NCI-H2227 treated with DMSO at 0.1 percent for 48 hours (cell line): ENCODE measurements at regions not wholly inside any gene's neighbourhood (a gene's known extent, or its start where the extent isn't known, plus 50 kb on each side); places are given as distances from the start of the nearest gene placed in this dataset.

ENCODE experiments used
- DNase-seq: peaks from one replicate; lab custom pipeline; 2025; lab: John Stamatoyannopoulos, UW

DNA sequence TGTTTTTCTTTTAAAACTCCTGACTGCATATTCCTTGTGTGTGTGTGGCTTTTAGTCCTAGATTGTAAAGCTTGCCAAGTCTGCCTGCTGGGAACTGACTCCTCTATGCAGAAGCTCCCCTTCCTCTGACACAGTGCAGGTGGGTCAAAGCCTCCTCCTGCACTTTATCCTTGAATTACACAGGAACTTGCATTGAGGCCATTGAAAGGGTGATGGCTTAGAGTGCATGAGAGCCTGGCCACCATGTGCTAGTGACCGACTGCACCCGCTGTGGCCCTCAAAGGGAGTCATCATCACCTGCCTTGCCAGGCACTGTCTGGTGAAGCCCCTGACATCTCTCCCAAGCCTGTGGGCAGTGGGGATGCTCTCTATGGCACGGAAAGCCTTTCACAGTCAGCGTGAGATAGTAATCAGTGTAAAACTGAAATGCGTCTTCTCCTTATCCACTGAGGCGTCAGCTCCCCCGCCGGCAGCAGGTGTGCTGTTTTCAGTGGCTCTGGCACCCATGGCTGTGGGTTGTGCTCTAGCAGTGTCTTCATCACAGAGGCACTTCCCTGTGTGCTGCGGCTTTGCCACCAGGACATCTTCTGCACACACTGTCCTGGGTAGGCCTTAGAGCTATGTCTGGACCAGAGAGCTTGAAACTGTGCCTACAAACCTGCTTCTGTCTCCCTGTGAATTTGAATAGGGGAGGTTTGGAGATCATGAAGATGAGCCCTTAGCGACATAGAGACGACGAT is 87.9 kb downstream of the THBS2 start:
- no peak for DNase-seq

DNA sequence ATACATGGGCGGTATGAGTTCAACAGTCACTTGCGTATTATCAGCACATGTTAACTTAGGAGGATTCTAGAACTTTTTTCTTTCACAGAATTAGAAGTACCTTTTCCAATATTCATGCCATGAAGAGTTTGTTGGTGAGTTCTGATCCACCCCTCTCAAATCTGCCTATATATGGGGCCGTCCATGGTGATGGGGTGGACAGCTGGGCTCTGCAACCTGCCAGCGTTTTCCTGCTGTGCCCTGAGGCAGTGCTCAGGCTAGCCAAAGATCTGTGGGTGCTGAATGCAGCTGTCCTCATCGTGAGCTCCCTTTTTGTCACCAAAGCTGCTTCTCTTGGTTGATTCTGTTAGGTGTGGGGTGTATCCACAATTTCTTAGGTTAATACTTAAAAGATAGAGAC is 88.7 kb downstream of the THBS2 start:
- DNase-seq: no peak

- DNase-seq: no peak
These were observed 89.2 kb downstream of the THBS2 start for GRCh38 chr6:169164451-169164850.

DNA sequence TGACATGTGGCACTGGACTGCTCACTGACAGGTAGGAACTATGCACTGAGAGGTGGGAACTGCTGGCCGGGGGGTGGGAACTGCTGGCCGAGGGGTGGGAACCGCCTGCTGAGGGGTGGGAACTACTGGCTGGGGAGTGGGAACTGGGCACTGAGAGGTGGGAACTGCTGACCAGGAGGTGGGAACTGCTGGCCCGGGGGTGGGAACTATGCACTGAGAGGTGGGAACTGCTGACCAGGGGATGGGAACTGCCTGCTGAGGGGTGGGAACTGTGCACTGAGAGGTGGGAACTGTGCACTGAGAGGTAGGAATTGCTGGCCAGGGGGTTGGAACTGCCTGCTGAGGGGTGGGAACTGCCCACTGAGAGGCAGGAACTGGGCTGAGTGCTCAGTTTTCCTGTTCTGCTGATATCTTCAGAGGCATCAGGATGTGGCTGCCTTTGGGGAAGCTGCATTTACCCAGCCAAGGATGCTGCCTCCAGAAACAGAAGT is 90.2 kb downstream of the THBS2 start:
- no peak for DNase-seq

DNA sequence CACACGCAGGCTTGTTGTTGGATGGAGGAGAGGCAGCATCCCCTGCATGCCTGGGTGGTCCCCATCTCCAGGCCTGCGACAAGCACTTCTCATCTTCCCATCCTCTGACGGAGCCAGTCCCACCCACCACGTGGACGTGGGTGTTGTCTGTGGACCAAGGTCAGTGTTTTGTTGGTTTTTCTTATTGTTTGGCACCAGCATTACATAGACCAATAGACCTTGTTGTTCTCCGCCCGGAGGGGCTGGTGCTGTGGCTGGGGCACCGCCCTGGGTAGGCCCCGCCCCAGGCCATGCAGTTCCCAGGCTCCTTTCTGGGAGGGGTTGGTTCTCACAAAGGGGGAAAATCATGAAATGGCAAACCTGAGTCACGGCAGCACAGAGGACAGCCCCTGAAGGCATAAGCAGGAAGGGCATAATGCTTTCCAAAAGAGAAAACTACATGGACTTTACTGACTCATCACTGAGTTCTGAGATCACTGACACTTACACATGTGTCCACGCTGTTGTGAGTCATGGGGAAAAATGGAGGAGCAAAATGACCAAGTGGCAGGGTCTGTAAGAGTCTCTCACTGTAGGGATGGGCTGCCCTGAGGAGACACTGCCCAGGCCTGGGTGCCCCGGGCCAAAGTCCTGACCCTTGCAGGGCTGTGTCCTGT is 90.8 kb downstream of the THBS2 start:
- no peak for DNase-seq

- DNase-seq: no peak
These were observed 91.4 kb downstream of the THBS2 start for GRCh38 chr6:169162249-169162648.

DNA sequence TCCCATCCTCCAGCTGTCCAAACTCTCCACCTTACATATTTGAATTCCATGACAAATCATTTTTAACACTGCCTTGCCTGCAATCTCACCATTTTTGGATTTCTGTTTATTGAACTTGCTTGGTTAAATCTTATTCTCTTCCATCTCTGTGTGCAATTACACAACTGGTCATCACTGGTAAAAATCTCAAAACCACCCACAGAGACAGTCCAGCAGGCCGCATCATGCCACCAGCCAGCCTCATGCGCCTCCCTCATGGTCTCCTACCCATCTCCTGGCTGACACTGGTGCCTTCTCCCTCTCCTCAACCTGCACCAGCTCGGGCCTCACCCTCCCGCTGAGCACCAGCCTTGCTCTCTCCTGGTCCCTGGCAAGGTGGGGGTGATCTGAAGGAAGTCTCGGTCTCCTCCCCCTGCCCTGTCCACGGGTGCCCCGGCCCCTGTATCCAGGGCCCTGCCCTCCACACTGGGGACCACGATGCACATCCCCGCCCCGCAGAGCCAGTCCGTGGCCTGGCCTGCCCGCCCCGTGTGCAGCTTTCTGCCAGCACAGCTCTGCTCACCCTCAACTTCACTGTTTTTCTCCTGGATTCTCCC is 92.0 kb downstream of the THBS2 start:
- DNase-seq: no peak

DNA sequence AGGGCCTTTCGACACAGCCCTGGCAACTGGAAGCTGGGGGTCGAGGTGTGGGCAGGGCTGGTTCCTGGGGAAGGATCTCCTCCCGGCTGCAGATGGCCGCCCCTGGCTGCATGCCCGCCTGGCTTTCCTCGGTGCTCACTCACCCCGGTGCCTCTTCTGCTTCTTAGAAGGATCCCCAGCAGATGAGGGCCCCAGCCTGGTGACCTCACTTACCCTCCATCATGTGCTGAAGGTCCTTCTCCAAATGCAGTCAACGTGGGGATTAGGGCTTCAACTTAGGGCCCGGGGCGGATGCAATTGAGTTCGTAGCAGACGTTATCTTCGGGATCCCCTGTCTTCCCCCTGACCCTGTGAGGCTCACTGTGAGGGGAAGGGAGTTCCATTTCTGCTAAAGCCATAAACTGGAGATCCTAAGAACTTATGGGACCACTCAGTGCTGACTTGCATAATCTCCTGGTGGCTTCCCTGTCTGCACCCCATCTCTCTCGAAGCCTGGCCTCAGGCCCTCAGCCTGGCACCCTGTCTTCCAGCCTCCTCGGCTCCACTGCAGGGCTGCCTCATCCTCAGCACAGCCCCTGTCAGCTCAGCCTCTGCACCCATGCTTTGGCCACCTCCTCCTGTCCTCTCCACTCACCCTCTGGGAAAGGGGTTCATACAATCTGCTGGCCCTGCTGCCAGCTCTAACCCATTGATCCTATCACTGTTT is 92.6 kb downstream of the THBS2 start:
- DNase-seq: no peak

GRCh38 chr6:169160091-169160854 is 93.4 kb downstream of the THBS2 start:
- no peak for DNase-seq

DNA sequence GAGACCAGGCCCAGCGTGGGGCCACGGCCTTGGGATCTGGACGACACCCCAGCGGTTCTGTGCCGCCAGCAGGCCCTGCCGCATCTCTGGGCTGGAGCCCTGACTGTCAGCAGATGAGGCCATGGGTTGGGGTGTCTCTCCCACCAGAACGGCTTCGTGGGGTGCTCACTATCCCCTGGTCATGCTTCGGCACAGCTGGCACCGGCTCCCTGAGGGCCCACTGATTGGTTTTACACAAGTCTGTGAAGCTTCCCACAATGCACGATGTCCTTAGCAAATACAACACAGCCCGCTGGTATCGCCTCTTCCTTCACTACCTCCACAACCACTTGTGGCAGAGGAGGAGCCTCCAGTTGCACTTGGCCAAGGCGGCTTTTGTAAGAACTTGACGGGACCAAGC is 94.3 kb downstream of the THBS2 start:
- DNase-seq: no peak

GRCh38 chr6:169158691-169159090 is 95.0 kb downstream of the THBS2 start:
- DNase-seq: no peak

DNA sequence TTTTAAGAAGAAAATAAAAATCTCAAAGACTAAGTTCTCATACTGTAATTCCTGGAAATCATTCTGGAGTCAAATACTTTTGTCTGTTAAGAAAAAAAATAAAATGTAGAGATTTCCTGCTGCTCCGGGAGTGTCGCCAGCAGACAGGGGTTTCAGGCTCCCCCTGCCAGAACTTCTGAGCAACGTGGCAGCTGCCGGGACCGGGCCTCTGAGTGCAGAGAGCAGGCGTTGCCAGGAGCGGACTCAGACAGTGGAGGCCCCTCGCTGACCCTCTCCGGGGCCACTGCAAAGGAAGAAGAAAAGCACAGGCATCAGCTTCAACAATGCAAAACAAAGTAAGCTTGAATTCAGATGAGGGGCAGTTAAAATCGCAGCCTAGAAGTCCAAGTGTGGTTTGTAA is 95.5 kb downstream of the THBS2 start:
- DNase-seq: no peak

GRCh38 chr6:169157197-169158148 is 96.2 kb downstream of the THBS2 start:
- no peak for DNase-seq

DNA sequence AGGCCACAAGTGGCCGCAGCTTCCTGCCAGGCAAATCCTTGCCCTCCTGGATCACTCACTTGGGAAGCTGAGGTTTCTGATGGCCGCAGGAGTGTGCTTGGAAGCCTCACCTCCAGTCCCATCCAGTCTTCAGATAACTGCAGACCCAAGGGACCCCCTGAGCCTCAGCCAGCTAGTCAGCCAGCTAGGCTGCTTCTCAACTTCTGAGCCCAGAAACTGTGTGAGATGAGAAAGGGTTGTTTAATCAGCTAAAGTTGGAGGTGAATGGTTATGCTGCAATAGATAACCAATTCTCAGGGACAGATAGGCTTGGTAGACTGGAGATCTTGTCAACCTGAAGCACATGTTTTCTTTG is 96.9 kb downstream of the THBS2 start:
- no peak for DNase-seq

DNA sequence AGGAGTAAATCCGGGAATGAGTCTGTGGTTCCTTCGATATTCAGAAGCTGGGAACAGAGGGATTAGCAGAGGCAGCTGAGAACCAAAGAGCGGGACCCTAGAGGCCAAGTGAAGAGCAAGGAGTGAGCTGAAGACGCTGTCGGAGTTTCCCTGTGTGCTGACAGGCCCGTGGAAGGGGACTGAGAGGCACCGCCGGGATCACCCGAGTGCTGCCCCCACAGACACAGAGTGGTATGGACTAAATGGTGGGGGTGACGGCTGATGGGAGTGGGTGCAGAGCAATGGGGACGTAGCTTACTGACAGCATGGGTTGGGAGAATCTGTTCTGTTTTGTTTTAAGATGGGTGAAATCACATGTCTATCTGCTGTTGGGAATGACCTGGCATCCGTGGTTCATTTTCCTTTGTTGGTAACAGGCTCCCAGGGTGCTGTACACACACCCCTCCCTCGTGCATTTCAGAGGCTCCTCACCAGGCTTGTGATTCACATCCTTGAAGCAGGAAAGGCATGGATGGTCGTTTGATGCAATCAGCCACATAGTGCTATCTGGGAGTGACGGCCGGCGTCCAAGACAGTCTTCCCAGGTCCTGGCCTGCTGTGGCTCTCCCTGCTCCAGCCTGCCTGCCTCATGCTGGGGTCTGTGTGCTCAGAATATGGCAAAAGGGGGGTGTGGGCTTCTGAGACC is 97.4 kb downstream of the THBS2 start:
- no peak for DNase-seq

DNA sequence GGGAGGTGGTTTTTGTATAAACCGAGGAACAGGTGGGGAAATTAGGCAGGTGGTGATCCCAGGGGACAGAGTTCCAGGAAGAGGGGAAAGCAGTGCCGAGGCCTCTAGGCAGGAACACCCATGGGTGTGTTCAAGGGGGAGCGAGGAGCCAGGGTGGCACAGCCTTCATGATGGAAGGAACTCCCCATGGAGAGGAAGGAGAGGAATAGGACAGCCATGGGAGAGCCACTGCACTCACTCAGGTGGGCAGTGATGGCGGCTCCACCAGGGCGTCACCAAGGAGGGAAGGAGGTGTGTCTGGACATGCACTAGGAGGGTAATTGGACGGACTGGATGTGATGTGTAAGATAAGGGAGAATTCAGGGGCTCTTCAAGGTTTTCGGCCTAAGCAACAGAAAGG is 98.2 kb downstream of the THBS2 start:
- DNase-seq: no peak

DNA sequence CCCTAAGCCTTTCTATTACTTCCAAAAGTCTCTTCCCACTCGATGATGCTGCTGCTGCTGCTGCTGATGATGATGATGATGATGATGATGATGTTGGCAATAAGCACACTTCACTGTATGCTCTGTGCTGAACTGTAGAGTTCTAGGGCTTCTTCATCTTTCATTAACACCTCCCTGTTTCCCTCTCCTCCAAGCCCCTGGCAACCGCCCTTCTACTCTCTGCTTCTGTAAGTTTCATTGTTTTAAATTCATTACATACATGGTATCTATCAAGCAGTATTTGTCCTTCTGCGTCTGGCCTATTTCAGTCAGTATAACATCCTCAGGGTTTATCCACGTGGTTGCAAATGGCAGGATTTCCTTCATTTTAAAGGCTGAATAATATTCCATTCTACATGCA is 100.2 kb downstream of the THBS2 start:
- no peak for DNase-seq

DNA sequence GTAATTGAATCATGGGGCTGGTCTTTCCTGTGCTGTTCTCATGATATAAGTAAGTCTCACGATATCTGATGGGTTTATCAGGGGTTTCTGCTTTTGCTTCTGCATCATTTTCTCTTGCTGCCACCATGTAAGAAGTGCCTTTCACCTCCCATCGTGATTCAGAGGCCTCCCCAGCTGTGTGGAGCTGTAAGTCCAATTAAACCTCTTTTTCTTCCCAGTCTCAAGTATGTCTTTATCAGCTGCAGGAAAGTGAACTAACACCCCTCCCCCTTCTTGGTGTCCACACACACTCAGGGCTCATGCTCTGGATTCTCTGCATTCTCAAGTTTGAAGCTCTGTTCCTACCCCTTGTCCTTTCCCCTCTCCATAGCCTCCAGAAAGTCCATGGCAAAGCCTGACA is 107.1 kb downstream of the THBS2 start:
- no peak for DNase-seq

GRCh38 chr6:169145991-169146501 is 107.6 kb downstream of the THBS2 start:
- DNase-seq: no peak

GRCh38 chr6:169145496-169145895 is 108.2 kb downstream of the THBS2 start:
- no peak for DNase-seq
